SK-N-SH (cell line): ENCODE measurements at regions not wholly inside any gene's neighbourhood (a gene's known extent, or its start where the extent isn't known, plus 50 kb on each side); places are given as distances from the start of the nearest gene placed in this dataset.

Experiments
- CTCF ChIA-PET: fragments of 300-600, 350-600 bp; formaldehyde crosslinking; extraction: SDS; loops from one replicate; lab custom pipeline; 2021; lab: Yijun Ruan, JAX
- POLR2A ChIA-PET: fragments of 350-600 bp; sonication (Branson Sonifier 250); formaldehyde crosslinking; extraction: SDS; loops from one replicate; lab custom pipeline; 2020; ENCODE audit warnings: antibody characterized with exemption, inconsistent platforms; lab: Yijun Ruan, JAX
- DNase-seq: peaks from one replicate; pipeline ENCODE4 v3.0.0; 2012
- H2AFZ ChIP-seq: fragments of 200-600 bp; sonication (generic); 2 replicates; pipeline ENCODE4 v1.8.1; 2016; ENCODE audit warnings: antibody characterized with exemption, mild to moderate bottlenecking, low read depth
- H3F3A ChIP-seq: fragments of 200-600 bp; sonication (generic); replicated peaks from 2 replicates; pipeline ENCODE3; 2016; ENCODE audit warnings: antibody characterized with exemption, mild to moderate bottlenecking; ENCODE audit not compliant: insufficient read depth
- H3K27ac ChIP-seq, 2 experiments: fragments of 200-500 bp in 1 of 2; fragments of 200-600 bp in 1 of 2; sonication (Bioruptor generic) in 1 of 2; sonication (generic), shearing (Covaris generic) in 1 of 2; 2 replicates each; pipeline versions ENCODE4 v1.5.1 to v1.6.1; 2014 to 2016; ENCODE audit warnings: low read depth in 2 of 2, inconsistent platforms in 1 of 2, low read length in 1 of 2, mild to moderate bottlenecking in 1 of 2, mixed read lengths in 1 of 2
- H3K27me3 ChIP-seq: fragments of 200-600 bp; sonication (generic), shearing (Covaris generic); 2 replicates; pipeline ENCODE4 v1.6.1; 2016; ENCODE audit warnings: mixed run types; ENCODE audit not compliant: insufficient read depth
- H3K36me3 ChIP-seq, 2 experiments: fragments of 200-500 bp in 1 of 2; fragments of 200-600 bp in 1 of 2; sonication (Bioruptor generic) in 1 of 2; sonication (generic) in 1 of 2; replicated peaks in 1 of 2; 2 replicates each; pipeline versions ENCODE3 to v1.5.1; 2014 to 2016; ENCODE audit warnings: low read length in 1 of 2, mild to moderate bottlenecking in 1 of 2; ENCODE audit not compliant: insufficient read depth in 2 of 2, control insufficient read depth in 1 of 2
- H3K4me1 ChIP-seq, 2 experiments: fragments of 200-500 bp in 1 of 2; fragments of 200-600 bp in 1 of 2; sonication (Bioruptor generic) in 1 of 2; sonication (generic), shearing (Covaris generic) in 1 of 2; 2 replicates each; pipeline versions ENCODE4 v1.5.1 to v1.6.1; 2014 to 2016; ENCODE audit warnings: low read depth in 1 of 2, low read length in 1 of 2, mixed run types in 1 of 2; ENCODE audit not compliant: insufficient read depth in 2 of 2, control insufficient read depth in 1 of 2
- H3K4me2 ChIP-seq: fragments of 200-600 bp; sonication (generic), shearing (Covaris generic); 2 replicates; pipeline ENCODE4 v1.6.1; 2017; ENCODE audit warnings: mixed run types
- H3K4me3 ChIP-seq, 2 experiments: fragments of 200-500 bp in 1 of 2; fragments of 200-600 bp in 1 of 2; sonication (Bioruptor generic) in 1 of 2; sonication (generic), shearing (Covaris generic) in 1 of 2; 2 replicates each; pipeline versions ENCODE4 v1.5.1 to v1.8.1; 2014 to 2016; ENCODE audit warnings: low read depth in 2 of 2, inconsistent platforms in 1 of 2, low read length in 1 of 2, mild to moderate bottlenecking in 1 of 2, mixed read lengths in 1 of 2, moderate library complexity in 1 of 2
- H3K79me2 ChIP-seq: fragments of 200-600 bp; sonication (generic); 2 replicates; pipeline ENCODE4 v1.8.1; 2017; ENCODE audit warnings: mild to moderate bottlenecking; ENCODE audit not compliant: insufficient read depth
- H3K9ac ChIP-seq: fragments of 200-600 bp; sonication (generic); 2 replicates; pipeline ENCODE4 v1.6.1; 2017; ENCODE audit warnings: mixed run types
- H3K9me2 ChIP-seq: fragments of 200-600 bp; sonication (generic); 2 replicates; pipeline ENCODE4 v1.6.1; 2017; ENCODE audit warnings: mixed run types
- H3K9me3 ChIP-seq: fragments of 200-600 bp; sonication (generic); 2 replicates; pipeline ENCODE4 v1.6.1; 2017; ENCODE audit warnings: mixed run types, mild to moderate bottlenecking, moderate library complexity
- H4K20me1 ChIP-seq: fragments of 200-600 bp; sonication (generic); 2 replicates; pipeline ENCODE4 v1.6.1; 2017; ENCODE audit warnings: mild to moderate bottlenecking, mixed run types; ENCODE audit not compliant: insufficient read depth
- CTCF ChIP-seq: fragments of 200-600 bp; sonication (generic); IDR thresholded peaks from 2 replicates; pipeline ENCODE4 v1.6.1; 2017; ENCODE audit warnings: antibody characterized with exemption, mild to moderate bottlenecking, moderate library complexity
- EZH2phosphoT487 ChIP-seq: fragments of 200-600 bp; sonication (generic); IDR thresholded peaks from 2 replicates; pipeline ENCODE4 v1.6.1; 2017; ENCODE audit warnings: low read depth, mixed run types, mild to moderate bottlenecking, antibody characterized with exemption, moderate library complexity, borderline replicate concordance
- FOXJ3 ChIP-seq: sonication (generic); formaldehyde crosslinking; IDR thresholded peaks from 2 replicates; pipeline ENCODE4 v1.5.1; 2020; ENCODE audit warnings: mild to moderate bottlenecking, missing genetic modification reagents
- GATA2 ChIP-seq: sonication (generic); formaldehyde crosslinking; IDR thresholded peaks from 2 replicates; pipeline ENCODE4 v1.5.0; 2020; ENCODE audit warnings: mild to moderate bottlenecking, missing genetic modification reagents
- MAX ChIP-seq: IDR thresholded peaks from 2 replicates; pipeline ENCODE4 v1.4.0; 2012; ENCODE audit warnings: low read depth
- MXI1 ChIP-seq: IDR thresholded peaks from 2 replicates; pipeline ENCODE4 v1.6.1; 2012; ENCODE audit warnings: mild to moderate bottlenecking, low read depth, low read length, improper control_type of control experiment
- NFIC ChIP-seq: IDR thresholded peaks from 2 replicates; pipeline ENCODE4 v1.4.0; 2012; ENCODE audit warnings: borderline replicate concordance
- NRF1 ChIP-seq: IDR thresholded peaks from 2 replicates; pipeline ENCODE4 v1.6.1; 2012; ENCODE audit warnings: low read depth, mild to moderate bottlenecking, low read length
- SIN3A ChIP-seq: IDR thresholded peaks from 2 replicates; pipeline ENCODE4 v1.6.1; 2012; ENCODE audit warnings: low read depth, mild to moderate bottlenecking, low read length, moderate library complexity, borderline replicate concordance
- WGBS: methylation state at CpG from one replicate; pipeline ENCODE4 v1.1.6; 2017; ENCODE audit warnings: low lambda C conversion rate; 5-methylcytosine and 5-hydroxymethylcytosine counted together

GRCh38 chr10:90403211-90404000 lies 454.4 kb downstream of the HTR7 start:
- Histone ChIP-seq H3K27me3 (no peaks in the 10 kb centered on the region), H3K4me1 (no peaks in the 10 kb centered on the region), H3K27ac (no peak overlapping the region), H3K36me3 (no peaks in the 10 kb centered on the region), H2AFZ (no peak overlapping the region), H3K9me3 (no peaks in the 10 kb centered on the region), H3K79me2 (no peaks in the 10 kb centered on the region), H3K4me3 (no peak overlapping the region)
- no peak for TF ChIP-seq NRF1
- TF ChIP-seq SIN3A = no peak
- TF ChIP-seq MAX = no peak
- no peak for TF ChIP-seq CTCF
- TF ChIP-seq, all 33 proteins: peak for 0
- ChIA-PET CTCF (no interaction called here), POLR2A (no interaction called here)
- no peak overlapping the region for H3K9ac ChIP-seq
- H3K4me2 ChIP-seq = no peak overlapping the region
- no peaks in the 10 kb centered on the region for H4K20me1 ChIP-seq
- no peaks in the 10 kb centered on the region for H3F3A ChIP-seq
- DNase-seq = no peak
- H3K9me2 ChIP-seq = no peaks in the 10 kb centered on the region
- WGBS = 11% methylated on average over 2 of the region's 2 CpGs

GRCh38 chr10:90407131-90407530 lies 450.7 kb downstream of the HTR7 start:
- Histone ChIP-seq H3F3A (no peaks in the 10 kb centered on the region), H3K9ac (no peak overlapping the region), H4K20me1 (no peaks in the 10 kb centered on the region), H3K4me1 (no peaks in the 10 kb centered on the region), H3K9me2 (0 out of 2 replicates have a peak, but pooled peaks cover 2% of the 10 kb centered on the region), H2AFZ (no peak overlapping the region), H3K4me3 (no peak overlapping the region), H3K27ac (no peak overlapping the region), H3K4me2 (no peak overlapping the region), H3K36me3 (no peaks in the 10 kb centered on the region), H3K27me3 (no peaks in the 10 kb centered on the region), H3K9me3 (0 out of 2 replicates have a peak, but pooled peaks cover 5% of the 10 kb centered on the region)
- 0% methylated on average over 3 of the region's 3 CpGs for WGBS
- ChIA-PET POLR2A (no interaction called here), CTCF (no interaction called here)
- no peak for DNase-seq
- no peak for TF ChIP-seq FOXJ3 (CRISPR knock-in tag)
- TF ChIP-seq MXI1 = no peak
- TF ChIP-seq NFIC = no peak
- TF ChIP-seq SIN3A = no peak
- no peak for TF ChIP-seq GATA2 (CRISPR knock-in tag)
- TF ChIP-seq EZH2phosphoT487 = no peak
- TF ChIP-seq, all 33 proteins: peak for 0
- no peaks in the 10 kb centered on the region for H3K79me2 ChIP-seq
